ENCODE measurements at regions not wholly inside any gene's neighbourhood (a gene's known extent, or its start where the extent isn't known, plus 50 kb on each side); places are given as distances from the start of the nearest gene placed in this dataset.

DNA sequence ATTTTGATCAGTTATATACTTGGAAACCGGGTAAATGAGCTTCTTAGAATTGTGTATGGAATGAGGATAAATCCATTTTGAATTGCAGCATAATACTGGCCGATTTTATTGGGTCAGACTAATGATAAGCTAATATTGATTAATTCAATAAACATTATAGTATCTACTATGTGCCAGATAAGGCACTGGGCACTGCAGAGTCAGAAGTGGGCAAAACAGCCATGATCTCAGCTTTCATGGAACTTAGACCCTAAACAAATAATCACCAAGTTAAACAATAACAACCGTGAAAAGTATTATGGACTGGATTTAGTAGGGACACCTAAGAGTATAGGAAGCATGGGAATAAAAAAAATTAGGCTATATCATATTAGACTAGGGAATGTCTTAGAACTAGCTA, 297.0 kb upstream of the PKDCC start:
- Histone ChIP-seq H3K36me3 (ENCODE audit: control insufficient read depth in 1 of 2, insufficient read depth in 2 of 2, low read length in 2 of 2) (no peaks in the 10 kb centered on the region), H3K9ac (ENCODE audit: low read depth in 1 of 2, low read length in 2 of 2) (no peak overlapping the region), H3K4me1 (ENCODE audit: control insufficient read depth in 1 of 2, insufficient read depth in 2 of 2, low read length in 2 of 2) (no peaks in the 10 kb centered on the region), H3K9me3 (ENCODE audit: control insufficient read depth in 1 of 2, low read length in 2 of 2) (no peaks in the 10 kb centered on the region), H3K27me3 (ENCODE audit: control insufficient read depth in 1 of 2, insufficient read depth in 2 of 2, low read length in 2 of 2) (no peaks in the 10 kb centered on the region), H3K4me3 (ENCODE audit: low read depth in 1 of 2, low read length in 2 of 2) (no peak overlapping the region), H3K27ac (ENCODE audit: low read depth, low read length) (no peak overlapping the region)

DNA sequence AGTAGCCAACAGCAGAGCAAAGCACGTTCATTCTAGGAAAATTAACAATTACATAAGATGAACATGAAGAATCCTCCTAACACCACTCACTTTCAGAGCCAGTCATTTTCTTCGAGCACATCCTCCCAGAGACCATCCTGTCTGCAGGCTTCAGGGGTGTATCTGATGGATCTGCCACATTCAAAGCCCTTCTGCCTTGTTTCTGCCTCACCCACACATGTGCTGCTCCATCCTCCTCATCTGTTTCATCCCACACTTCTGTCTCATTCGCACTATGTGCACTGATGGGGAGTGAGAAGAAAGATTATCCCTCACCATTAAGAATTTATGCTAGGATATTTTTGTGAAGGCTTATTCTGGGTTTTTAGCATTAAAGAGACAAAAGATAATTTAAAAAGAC, 287.9 kb upstream of the PKDCC start:
- Histone ChIP-seq H3K27ac (ENCODE audit: low read depth, low read length) (no peak overlapping the region), H3K27me3 (ENCODE audit: control insufficient read depth in 1 of 2, insufficient read depth in 2 of 2, low read length in 2 of 2) (no peaks in the 10 kb centered on the region), H3K4me1 (ENCODE audit: control insufficient read depth in 1 of 2, insufficient read depth in 2 of 2, low read length in 2 of 2) (no peaks in the 10 kb centered on the region), H3K9me3 (ENCODE audit: control insufficient read depth in 1 of 2, low read length in 2 of 2) (no peaks in the 10 kb centered on the region), H3K9ac (ENCODE audit: low read depth in 1 of 2, low read length in 2 of 2) (no peak overlapping the region), H3K36me3 (ENCODE audit: control insufficient read depth in 1 of 2, insufficient read depth in 2 of 2, low read length in 2 of 2) (no peaks in the 10 kb centered on the region), H3K4me3 (ENCODE audit: low read depth in 1 of 2, low read length in 2 of 2) (no peak overlapping the region)

DNA sequence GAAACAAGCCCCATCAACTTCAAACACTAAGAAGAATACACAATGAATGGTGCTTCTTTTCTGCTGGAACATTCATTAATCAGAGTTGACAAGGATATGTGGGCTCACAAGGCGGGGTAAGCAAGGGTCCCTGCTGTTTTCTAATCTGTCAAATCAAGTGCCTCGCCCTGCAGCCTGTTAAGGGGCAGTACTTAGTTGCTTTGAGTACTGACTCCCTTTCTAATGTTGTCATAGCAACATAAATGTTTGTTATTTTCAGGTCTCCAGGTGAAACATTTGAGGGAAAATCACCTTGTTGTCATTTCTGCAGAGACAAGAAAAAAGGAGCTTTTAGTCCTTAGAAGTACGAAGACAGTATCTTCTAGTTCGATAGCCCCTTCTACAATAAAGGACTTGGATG, 284.7 kb upstream of the PKDCC start:
- Histone ChIP-seq H3K27me3 (ENCODE audit: control insufficient read depth in 1 of 2, insufficient read depth in 2 of 2, low read length in 2 of 2) (no peaks in the 10 kb centered on the region), H3K36me3 (ENCODE audit: control insufficient read depth in 1 of 2, insufficient read depth in 2 of 2, low read length in 2 of 2) (no peaks in the 10 kb centered on the region), H3K9me3 (ENCODE audit: control insufficient read depth in 1 of 2, low read length in 2 of 2) (no peaks in the 10 kb centered on the region), H3K27ac (ENCODE audit: low read depth, low read length) (no peak overlapping the region), H3K9ac (ENCODE audit: low read depth in 1 of 2, low read length in 2 of 2) (no peak overlapping the region), H3K4me3 (ENCODE audit: low read depth in 1 of 2, low read length in 2 of 2) (no peak overlapping the region), H3K4me1 (ENCODE audit: control insufficient read depth in 1 of 2, insufficient read depth in 2 of 2, low read length in 2 of 2) (no peaks in the 10 kb centered on the region)

DNA sequence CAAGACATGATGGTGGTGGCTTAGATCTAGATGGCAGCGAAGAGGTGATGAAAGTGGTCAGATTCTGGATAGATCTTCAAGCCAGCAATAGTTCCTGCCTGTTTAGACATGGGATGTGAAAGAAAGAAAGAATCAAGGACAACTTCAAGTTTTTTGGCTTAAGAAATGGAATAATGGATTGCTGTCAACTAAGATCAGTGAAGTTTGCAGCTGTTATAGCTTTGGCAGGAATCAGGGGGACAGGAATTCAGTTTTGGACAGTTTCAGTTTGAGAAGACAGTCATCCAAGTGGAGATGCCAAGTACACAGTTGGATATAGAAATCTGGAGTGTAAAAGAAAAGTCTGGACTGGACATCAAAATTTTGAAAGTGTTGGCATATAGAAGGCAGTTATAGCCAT, 283.7 kb upstream of the PKDCC start:
- Histone ChIP-seq H3K4me1 (ENCODE audit: control insufficient read depth in 1 of 2, insufficient read depth in 2 of 2, low read length in 2 of 2) (no peaks in the 10 kb centered on the region), H3K4me3 (ENCODE audit: low read depth in 1 of 2, low read length in 2 of 2) (no peak overlapping the region), H3K9ac (ENCODE audit: low read depth in 1 of 2, low read length in 2 of 2) (no peak overlapping the region), H3K9me3 (ENCODE audit: control insufficient read depth in 1 of 2, low read length in 2 of 2) (no peaks in the 10 kb centered on the region), H3K36me3 (ENCODE audit: control insufficient read depth in 1 of 2, insufficient read depth in 2 of 2, low read length in 2 of 2) (no peaks in the 10 kb centered on the region), H3K27me3 (ENCODE audit: control insufficient read depth in 1 of 2, insufficient read depth in 2 of 2, low read length in 2 of 2) (no peaks in the 10 kb centered on the region), H3K27ac (ENCODE audit: low read depth, low read length) (no peak overlapping the region)

DNA sequence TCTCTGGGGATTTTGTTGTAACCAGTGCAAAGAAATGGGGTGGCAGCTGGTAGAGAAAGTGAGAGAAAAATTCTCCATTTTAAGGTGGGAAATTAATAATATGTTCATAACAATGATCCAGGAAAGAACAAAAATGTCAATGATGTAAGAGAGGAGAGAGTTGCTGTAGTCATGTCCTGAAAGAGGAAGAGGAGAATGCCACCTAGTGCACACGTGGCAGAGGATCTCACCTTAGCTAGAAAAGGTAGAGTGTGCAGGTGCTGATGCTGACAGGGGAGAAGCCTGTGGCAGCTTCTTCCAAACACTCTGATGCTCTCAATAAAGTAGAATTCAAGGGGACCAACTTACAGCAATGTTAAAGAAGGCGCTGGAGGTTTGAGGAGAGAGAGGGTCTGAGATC, 282.9 kb upstream of the PKDCC start:
- Histone ChIP-seq H3K27me3 (ENCODE audit: control insufficient read depth in 1 of 2, insufficient read depth in 2 of 2, low read length in 2 of 2) (no peaks in the 10 kb centered on the region), H3K36me3 (ENCODE audit: control insufficient read depth in 1 of 2, insufficient read depth in 2 of 2, low read length in 2 of 2) (no peaks in the 10 kb centered on the region), H3K9me3 (ENCODE audit: control insufficient read depth in 1 of 2, low read length in 2 of 2) (no peaks in the 10 kb centered on the region), H3K4me3 (ENCODE audit: low read depth in 1 of 2, low read length in 2 of 2) (no peak overlapping the region), H3K27ac (ENCODE audit: low read depth, low read length) (no peak overlapping the region), H3K9ac (ENCODE audit: low read depth in 1 of 2, low read length in 2 of 2) (no peak overlapping the region), H3K4me1 (ENCODE audit: control insufficient read depth in 1 of 2, insufficient read depth in 2 of 2, low read length in 2 of 2) (no peaks in the 10 kb centered on the region)

DNA sequence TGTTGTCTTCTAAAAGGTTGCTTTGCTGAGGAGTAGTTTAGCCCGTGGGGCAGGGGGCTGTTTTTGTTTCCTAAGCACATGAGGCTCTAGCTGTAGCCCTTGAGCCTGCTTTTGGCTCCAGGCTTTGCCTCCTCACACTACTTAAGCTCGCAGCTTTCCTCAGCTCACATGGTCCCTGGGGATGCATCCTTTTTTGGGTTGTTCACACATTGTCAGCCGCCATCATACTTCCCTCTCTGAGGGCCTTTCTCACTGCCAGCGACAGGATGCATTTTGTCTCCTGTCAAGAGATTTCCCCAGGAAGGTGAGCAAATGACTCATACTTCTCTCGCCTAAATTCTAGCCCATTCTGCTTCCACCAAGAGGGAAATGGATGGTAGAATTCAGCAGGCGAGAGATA, 279.5 kb upstream of the PKDCC start:
- no peak overlapping the region for H3K27ac ChIP-seq (ENCODE audit: low read depth, low read length)
- H3K9ac ChIP-seq (ENCODE audit: low read depth in 1 of 2, low read length in 2 of 2), result no peak overlapping the region
- no peaks in the 10 kb centered on the region for H3K27me3 ChIP-seq (ENCODE audit: control insufficient read depth in 1 of 2, insufficient read depth in 2 of 2, low read length in 2 of 2)
- no peaks in the 10 kb centered on the region for H3K9me3 ChIP-seq (ENCODE audit: control insufficient read depth in 1 of 2, low read length in 2 of 2)
- H3K4me3 ChIP-seq (ENCODE audit: low read depth in 1 of 2, low read length in 2 of 2), result no peak overlapping the region
- no peaks in the 10 kb centered on the region for H3K4me1 ChIP-seq (ENCODE audit: control insufficient read depth in 1 of 2, insufficient read depth in 2 of 2, low read length in 2 of 2)
- H3K36me3 ChIP-seq (ENCODE audit: control insufficient read depth in 1 of 2, insufficient read depth in 2 of 2, low read length in 2 of 2), result no peaks in the 10 kb centered on the region

DNA sequence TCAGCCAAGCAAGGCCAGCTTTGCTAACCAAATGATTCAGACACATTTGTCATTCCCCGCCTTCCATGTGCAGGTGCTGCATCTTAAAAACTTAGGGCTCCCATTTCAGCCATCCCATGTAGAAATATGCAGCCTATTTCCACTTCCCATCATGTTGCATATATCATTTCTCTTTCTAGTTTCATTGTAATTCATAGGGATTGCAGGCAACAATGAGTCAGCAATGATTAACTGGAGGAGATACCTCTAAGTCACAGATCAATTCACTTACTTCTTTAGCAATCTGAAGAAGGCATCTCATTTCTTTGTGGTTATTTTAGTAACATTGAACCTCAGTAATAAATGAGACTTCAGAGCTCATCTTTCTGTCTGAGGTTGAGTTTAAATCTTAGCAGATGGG, 276.1 kb upstream of the PKDCC start:
- H3K9ac ChIP-seq (ENCODE audit: low read depth in 1 of 2, low read length in 2 of 2), result no peak overlapping the region
- H3K4me1 ChIP-seq (ENCODE audit: control insufficient read depth in 1 of 2, insufficient read depth in 2 of 2, low read length in 2 of 2), result no peaks in the 10 kb centered on the region
- H3K36me3 ChIP-seq (ENCODE audit: control insufficient read depth in 1 of 2, insufficient read depth in 2 of 2, low read length in 2 of 2), result no peaks in the 10 kb centered on the region
- no peak overlapping the region for H3K27ac ChIP-seq (ENCODE audit: low read depth, low read length)
- H3K27me3 ChIP-seq (ENCODE audit: control insufficient read depth in 1 of 2, insufficient read depth in 2 of 2, low read length in 2 of 2), result no peaks in the 10 kb centered on the region
- no peak overlapping the region for H3K4me3 ChIP-seq (ENCODE audit: low read depth in 1 of 2, low read length in 2 of 2)
- H3K9me3 ChIP-seq (ENCODE audit: control insufficient read depth in 1 of 2, low read length in 2 of 2), result no peaks in the 10 kb centered on the region

DNA sequence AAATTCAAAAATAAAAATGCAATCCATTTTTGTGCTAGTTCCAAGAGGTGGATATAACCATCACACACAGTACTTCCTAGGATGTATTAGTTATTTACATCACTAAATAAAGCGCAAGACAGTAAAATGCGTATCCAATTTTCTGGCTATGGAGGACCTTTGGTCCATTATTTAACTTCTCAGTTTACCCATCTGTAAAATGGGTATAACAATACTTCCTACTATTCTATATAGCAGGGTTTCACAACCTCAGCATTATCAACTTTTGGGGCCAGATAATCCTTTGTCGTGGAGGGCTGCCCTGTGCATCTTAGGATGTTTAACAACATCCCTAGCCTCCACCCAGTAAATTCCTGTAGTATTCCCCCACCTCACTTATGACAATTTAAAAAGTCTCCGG, 275.1 kb upstream of the PKDCC start:
- no peaks in the 10 kb centered on the region for H3K9me3 ChIP-seq (ENCODE audit: control insufficient read depth in 1 of 2, low read length in 2 of 2)
- H3K9ac ChIP-seq (ENCODE audit: low read depth in 1 of 2, low read length in 2 of 2), result no peak overlapping the region
- H3K4me3 ChIP-seq (ENCODE audit: low read depth in 1 of 2, low read length in 2 of 2), result no peak overlapping the region

DNA sequence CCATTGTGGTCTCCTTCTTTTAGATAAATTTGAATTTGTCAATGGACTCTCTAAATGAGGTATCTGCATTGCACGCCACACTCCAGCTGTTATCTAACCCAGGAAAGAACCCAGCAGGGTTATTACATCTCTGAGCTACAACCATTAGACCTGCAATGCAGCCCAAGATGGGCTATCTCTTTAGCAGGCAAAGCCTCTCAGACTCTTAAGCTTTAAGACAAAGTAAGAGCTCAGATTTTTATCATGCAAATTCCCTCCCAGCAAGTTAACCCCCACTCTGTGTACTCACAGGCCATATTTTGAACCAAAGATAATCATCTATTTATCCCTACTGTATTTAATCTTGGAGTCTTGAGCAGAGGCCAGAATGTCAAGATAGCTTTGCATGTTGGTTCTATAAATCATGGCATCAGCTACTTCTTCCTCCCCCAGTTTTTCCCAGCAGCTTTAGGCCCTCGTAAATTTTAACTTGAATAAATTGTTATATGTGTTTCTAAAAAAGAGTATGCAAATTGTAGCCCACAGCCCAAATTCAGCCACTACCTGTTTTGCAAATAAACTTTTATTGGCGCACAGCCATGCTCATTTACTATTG, 273.7 kb upstream of the PKDCC start:
- Histone ChIP-seq H3K27me3 (ENCODE audit: control insufficient read depth in 1 of 2, insufficient read depth in 2 of 2, low read length in 2 of 2) (no peaks in the 10 kb centered on the region), H3K4me3 (ENCODE audit: low read depth in 1 of 2, low read length in 2 of 2) (no peak overlapping the region), H3K27ac (ENCODE audit: low read depth, low read length) (no peak overlapping the region), H3K9ac (ENCODE audit: low read depth in 1 of 2, low read length in 2 of 2) (no peak overlapping the region), H3K36me3 (ENCODE audit: control insufficient read depth in 1 of 2, insufficient read depth in 2 of 2, low read length in 2 of 2) (no peaks in the 10 kb centered on the region), H3K4me1 (ENCODE audit: control insufficient read depth in 1 of 2, insufficient read depth in 2 of 2, low read length in 2 of 2) (no peaks in the 10 kb centered on the region), H3K9me3 (ENCODE audit: control insufficient read depth in 1 of 2, low read length in 2 of 2) (no peaks in the 10 kb centered on the region)

More for the DNA sequence above, 275.1 kb upstream of the PKDCC start:
- Histone ChIP-seq H3K4me1 (ENCODE audit: control insufficient read depth in 1 of 2, insufficient read depth in 2 of 2, low read length in 2 of 2) (no peaks in the 10 kb centered on the region), H3K27me3 (ENCODE audit: control insufficient read depth in 1 of 2, insufficient read depth in 2 of 2, low read length in 2 of 2) (no peaks in the 10 kb centered on the region), H3K27ac (ENCODE audit: low read depth, low read length) (no peak overlapping the region), H3K36me3 (ENCODE audit: control insufficient read depth in 1 of 2, insufficient read depth in 2 of 2, low read length in 2 of 2) (no peaks in the 10 kb centered on the region)

DNA sequence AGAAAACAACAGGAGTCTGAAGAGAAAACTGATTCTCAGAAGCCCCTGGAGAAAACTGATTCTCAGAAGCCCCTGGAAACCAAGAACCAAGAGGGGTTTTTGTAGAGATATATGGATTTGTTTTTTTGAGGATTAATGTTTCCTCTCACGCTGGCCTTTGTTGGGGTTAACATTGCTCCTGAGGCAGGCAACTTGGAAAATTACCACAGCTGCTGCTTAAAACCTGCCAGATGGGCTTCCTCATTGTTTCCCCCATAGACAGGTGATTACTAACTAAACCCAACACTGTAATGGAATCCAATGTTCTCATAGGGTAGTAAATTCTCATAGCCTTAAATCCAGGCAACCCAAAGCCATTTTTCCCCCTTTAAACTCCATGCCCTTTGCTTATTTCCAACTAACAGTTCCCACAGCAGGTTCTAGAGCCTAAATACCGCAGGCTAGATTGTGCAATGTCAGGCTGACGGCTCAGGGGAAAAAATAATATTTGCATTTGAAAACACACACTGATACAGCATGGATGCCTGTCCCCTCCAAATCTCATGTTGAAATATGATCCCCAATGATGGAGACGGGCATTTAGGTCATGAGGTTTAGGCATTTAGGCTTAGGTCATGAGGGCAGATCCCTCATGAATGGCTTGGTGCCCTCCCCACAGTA, 272.3 kb upstream of the PKDCC start:
- Histone ChIP-seq H3K9me3 (ENCODE audit: control insufficient read depth in 1 of 2, low read length in 2 of 2) (no peaks in the 10 kb centered on the region), H3K4me3 (ENCODE audit: low read depth in 1 of 2, low read length in 2 of 2) (no peak overlapping the region), H3K4me1 (ENCODE audit: control insufficient read depth in 1 of 2, insufficient read depth in 2 of 2, low read length in 2 of 2) (no peaks in the 10 kb centered on the region), H3K36me3 (ENCODE audit: control insufficient read depth in 1 of 2, insufficient read depth in 2 of 2, low read length in 2 of 2) (no peaks in the 10 kb centered on the region), H3K9ac (ENCODE audit: low read depth in 1 of 2, low read length in 2 of 2) (no peak overlapping the region), H3K27ac (ENCODE audit: low read depth, low read length) (no peak overlapping the region), H3K27me3 (ENCODE audit: control insufficient read depth in 1 of 2, insufficient read depth in 2 of 2, low read length in 2 of 2) (no peaks in the 10 kb centered on the region)
